ENCODE measurements at regions not wholly inside any gene's neighbourhood (a gene's known extent, or its start where the extent isn't known, plus 50 kb on each side); places are given as distances from the start of the nearest gene placed in this dataset.

DNA sequence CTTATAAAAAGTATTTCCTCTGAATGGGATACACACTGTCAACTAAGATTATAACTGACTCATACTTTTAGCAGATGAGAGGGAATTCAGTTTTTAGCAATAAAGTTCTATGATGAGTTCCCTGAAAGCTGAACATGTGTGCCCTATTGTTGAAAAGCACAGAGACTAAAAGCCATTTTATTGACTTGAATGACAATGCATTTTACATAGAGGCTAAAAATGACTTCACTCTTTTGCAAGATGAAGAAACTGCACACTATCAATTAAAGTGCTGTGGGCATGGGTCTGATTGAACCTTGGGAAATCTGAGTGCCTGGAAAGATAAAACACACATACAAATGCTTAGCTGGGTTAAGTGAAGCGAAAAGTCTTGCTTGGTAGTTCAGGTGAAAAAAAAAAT lies 633.4 kb downstream of the PDHA2 start:
- TF ChIP-seq POLR2AphosphoS5 (IDR thresholded peaks at IDR 0.05; ENCODE audit: low read depth, low read length) (no peak), SIN3A (IDR thresholded peaks at IDR 0.05; ENCODE audit: borderline replicate concordance, insufficient read depth, low read depth, low read length) (no peak)
- TF ChIP-seq, protein P1, sequence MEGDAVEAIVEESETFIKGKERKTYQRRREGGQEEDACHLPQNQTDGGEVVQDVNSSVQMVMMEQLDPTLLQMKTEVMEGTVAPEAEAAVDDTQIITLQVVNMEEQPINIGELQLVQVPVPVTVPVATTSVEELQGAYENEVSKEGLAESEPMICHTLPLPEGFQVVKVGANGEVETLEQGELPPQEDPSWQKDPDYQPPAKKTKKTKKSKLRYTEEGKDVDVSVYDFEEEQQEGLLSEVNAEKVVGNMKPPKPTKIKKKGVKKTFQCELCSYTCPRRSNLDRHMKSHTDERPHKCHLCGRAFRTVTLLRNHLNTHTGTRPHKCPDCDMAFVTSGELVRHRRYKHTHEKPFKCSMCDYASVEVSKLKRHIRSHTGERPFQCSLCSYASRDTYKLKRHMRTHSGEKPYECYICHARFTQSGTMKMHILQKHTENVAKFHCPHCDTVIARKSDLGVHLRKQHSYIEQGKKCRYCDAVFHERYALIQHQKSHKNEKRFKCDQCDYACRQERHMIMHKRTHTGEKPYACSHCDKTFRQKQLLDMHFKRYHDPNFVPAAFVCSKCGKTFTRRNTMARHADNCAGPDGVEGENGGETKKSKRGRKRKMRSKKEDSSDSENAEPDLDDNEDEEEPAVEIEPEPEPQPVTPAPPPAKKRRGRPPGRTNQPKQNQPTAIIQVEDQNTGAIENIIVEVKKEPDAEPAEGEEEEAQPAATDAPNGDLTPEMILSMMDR (IDR thresholded peaks at IDR 0.05): no peak
- TF ChIP-seq, protein P2, sequence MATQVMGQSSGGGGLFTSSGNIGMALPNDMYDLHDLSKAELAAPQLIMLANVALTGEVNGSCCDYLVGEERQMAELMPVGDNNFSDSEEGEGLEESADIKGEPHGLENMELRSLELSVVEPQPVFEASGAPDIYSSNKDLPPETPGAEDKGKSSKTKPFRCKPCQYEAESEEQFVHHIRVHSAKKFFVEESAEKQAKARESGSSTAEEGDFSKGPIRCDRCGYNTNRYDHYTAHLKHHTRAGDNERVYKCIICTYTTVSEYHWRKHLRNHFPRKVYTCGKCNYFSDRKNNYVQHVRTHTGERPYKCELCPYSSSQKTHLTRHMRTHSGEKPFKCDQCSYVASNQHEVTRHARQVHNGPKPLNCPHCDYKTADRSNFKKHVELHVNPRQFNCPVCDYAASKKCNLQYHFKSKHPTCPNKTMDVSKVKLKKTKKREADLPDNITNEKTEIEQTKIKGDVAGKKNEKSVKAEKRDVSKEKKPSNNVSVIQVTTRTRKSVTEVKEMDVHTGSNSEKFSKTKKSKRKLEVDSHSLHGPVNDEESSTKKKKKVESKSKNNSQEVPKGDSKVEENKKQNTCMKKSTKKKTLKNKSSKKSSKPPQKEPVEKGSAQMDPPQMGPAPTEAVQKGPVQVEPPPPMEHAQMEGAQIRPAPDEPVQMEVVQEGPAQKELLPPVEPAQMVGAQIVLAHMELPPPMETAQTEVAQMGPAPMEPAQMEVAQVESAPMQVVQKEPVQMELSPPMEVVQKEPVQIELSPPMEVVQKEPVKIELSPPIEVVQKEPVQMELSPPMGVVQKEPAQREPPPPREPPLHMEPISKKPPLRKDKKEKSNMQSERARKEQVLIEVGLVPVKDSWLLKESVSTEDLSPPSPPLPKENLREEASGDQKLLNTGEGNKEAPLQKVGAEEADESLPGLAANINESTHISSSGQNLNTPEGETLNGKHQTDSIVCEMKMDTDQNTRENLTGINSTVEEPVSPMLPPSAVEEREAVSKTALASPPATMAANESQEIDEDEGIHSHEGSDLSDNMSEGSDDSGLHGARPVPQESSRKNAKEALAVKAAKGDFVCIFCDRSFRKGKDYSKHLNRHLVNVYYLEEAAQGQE (IDR thresholded peaks at IDR 0.05; ENCODE audit: insufficient read depth in 1 of 2, low read depth in 2 of 2, low read length in 1 of 2): no peak

All from Panc1 (cell line).